ENCODE measurements at regions not wholly inside any gene's neighbourhood (a gene's known extent, or its start where the extent isn't known, plus 50 kb on each side); places are given as distances from the start of the nearest gene placed in this dataset.

DNA sequence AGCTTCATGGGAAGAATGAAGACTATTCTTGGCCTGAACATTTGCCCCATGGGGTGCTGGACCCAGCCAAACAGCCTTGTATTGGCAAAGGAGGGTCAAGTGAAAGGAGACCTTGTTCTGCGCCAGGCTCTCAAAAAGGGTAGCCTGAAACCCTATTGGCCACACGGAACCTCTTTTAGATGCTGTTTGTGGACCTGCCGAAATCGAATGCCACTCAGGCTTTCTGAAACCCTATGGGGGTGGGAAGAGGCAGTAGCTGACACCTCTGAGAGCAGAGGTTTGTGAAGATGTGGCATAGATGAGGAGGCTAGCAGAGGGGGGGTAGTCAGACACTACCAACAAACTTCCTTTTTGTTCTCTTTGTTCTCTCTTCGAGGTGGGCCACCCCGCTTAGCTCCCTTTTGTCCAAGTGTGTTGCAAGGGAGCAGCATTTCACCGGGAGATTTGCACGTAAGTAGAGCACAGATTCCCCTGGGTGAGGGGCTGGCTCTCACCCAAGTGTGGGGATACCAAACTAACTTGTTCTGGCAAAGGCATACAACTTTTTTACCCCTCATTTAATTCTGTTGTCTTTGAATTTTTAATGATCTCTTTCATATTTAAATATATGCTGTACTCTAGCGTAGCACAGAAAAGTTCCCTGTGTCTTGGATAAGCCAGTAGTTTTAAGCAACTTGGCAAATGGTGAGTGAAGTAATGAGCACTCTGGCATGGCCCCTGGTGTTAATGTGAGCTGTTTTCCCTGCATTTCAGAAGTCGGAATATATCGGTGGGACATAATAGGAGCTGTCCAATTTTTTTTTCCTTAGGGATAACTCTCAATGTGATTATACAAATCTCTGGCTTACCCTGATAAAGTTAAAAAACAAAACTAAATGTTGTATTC lies 107.7 kb downstream of the SEPTIN7 start:
- TF ChIP-seq CTCF (conservative IDR thresholded peaks at IDR 0.05 in 1 of 2, IDR thresholded peaks at IDR 0.05 in 1 of 2; ENCODE audit: low read depth in 1 of 2, low read length in 2 of 2), result no peak
- no peak for TF ChIP-seq EZH2 (IDR thresholded peaks at IDR 0.05; ENCODE audit: low read length, missing control alignments)
